Calu3 (cell line): ENCODE measurements at regions not wholly inside any gene's neighbourhood (a gene's known extent, or its start where the extent isn't known, plus 50 kb on each side); places are given as distances from the start of the nearest gene placed in this dataset.
A peak's percentile ranks its signal among the peaks of the same experiment; 100 is the strongest.

Experiments
- BruUV-seq: library from RNA; stranded (reverse); fragments of 400-500 nt; replicated peaks from 2 replicates; lab custom pipeline; 2021; lab: Mats Ljungman, UMichigan
- CTCF ChIA-PET: fragments of 300-600 bp; sonication (Branson Sonifier 250); formaldehyde crosslinking; loops from one replicate; lab custom pipeline; 2022; ENCODE audit warnings: antibody characterized with exemption; lab: Charles Lee
- DNase-seq: peaks from one replicate; pipeline ENCODE4 v3.0.0; 2022
- H3K27ac Mint-ChIP-seq: one replicate; pipeline ENCODE4 v1.8.0; 2022; ENCODE audit warnings: mixed read lengths; ENCODE audit not compliant: unreplicated experiment
- H3K27me3 Mint-ChIP-seq: one replicate; pipeline ENCODE4 v1.8.0; 2022; ENCODE audit warnings: mixed read lengths; ENCODE audit not compliant: unreplicated experiment
- H3K36me3 Mint-ChIP-seq: one replicate; pipeline ENCODE4 v1.8.0; 2022; ENCODE audit warnings: mild to moderate bottlenecking, moderate library complexity, mixed read lengths; ENCODE audit not compliant: insufficient read depth, unreplicated experiment
- H3K4me1 Mint-ChIP-seq: one replicate; pipeline ENCODE4 v1.8.0; 2022; ENCODE audit warnings: mild to moderate bottlenecking, low read depth, mixed read lengths; ENCODE audit not compliant: unreplicated experiment
- H3K4me3 Mint-ChIP-seq: one replicate; pipeline ENCODE4 v1.8.0; 2022; ENCODE audit warnings: mild to moderate bottlenecking, low read depth, moderate library complexity, mixed read lengths; ENCODE audit not compliant: unreplicated experiment
- H3K9me3 Mint-ChIP-seq: one replicate; pipeline ENCODE4 v1.8.0; 2022; ENCODE audit warnings: low read depth, mixed read lengths; ENCODE audit not compliant: unreplicated experiment
- CTCF ChIP-seq: fragments of 200-600 bp; IDR thresholded peaks from one replicate; pipeline ENCODE4 v1.8.0; 2022; ENCODE audit warnings: antibody characterized with exemption; ENCODE audit not compliant: unreplicated experiment
- intact Hi-C: fragments of 100-400 bp; cut with micrococcal nuclease; formaldehyde crosslinking; loops from one replicate; pipeline ENCODE4 v1.10.0; 2022; ENCODE audit not compliant: unreplicated experiment

DNA sequence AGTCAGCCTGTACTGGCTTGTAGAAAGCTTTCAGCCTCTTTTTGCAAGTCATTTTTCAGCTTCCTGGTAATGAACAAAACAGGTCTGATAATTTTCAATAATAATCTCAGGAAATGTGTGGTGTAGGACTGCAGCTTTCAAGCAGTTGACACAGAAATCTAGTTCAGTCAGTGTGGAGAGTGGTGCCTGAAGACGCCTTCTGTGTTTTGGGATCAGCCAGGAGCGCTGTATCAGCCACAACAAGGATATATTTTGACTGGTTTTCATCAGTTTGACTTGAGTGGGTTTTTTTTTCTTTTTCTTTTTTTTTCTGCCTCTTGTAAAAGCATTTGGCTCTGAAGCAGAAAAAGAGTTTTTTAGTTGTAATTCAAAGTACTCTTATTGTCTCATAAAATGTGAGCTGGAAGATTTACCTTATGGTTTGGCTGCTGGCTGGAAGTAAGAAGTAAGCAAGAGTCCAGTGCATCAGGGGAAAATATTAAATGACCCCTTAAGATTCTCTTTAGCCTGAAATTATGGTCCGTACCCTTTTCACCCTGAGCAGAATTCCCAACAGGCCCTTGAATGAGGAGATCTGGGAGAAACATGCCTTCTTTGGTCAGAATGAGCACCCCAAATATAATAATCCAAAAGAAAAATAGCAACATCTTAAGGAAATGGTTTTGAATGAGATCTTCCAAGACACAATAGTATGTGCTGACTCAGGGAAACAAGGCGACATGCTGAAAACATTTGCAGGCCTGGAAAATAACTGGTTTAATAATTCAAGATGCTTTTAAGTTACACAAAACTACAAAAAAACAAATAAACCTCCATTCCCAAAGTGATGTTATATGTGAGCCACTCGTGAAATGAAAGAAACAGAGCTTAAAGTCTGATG, 332.7 kb upstream of the ADAMTS9 start:
- no peaks in the 10 kb centered on the region for H3K9me3 Mint-ChIP-seq
- H3K27me3 Mint-ChIP-seq = no peaks in the 10 kb centered on the region
- no peak for TF ChIP-seq CTCF
- CTCF ChIA-PET = interaction anchor here (1.1 kb wide), 1 partner anchor 10 kb away, joined by 4 read pairs; no protein-coding TSS in a partner anchor
- no peak overlapping the region for H3K27ac Mint-ChIP-seq
- no peak overlapping the region for H3K4me3 Mint-ChIP-seq
- BruUV-seq = no TSS peak
- H3K4me1 Mint-ChIP-seq = peaks cover 17% of the 10 kb centered on the region
- DNase-seq = no peak
- no peaks in the 10 kb centered on the region for H3K36me3 Mint-ChIP-seq
- intact Hi-C loops = no loop called here

GRCh38 chr3:65019443-65020055, 331.7 kb upstream of the ADAMTS9 start:
- Mint-ChIP-seq H3K36me3 (no peaks in the 10 kb centered on the region), H3K27me3 (no peaks in the 10 kb centered on the region), H3K9me3 (no peaks in the 10 kb centered on the region), H3K27ac (no peak overlapping the region), H3K4me3 (peak overlapping the region; percentile 10), H3K4me1 (peaks cover 17% of the 10 kb centered on the region)
- no peak for TF ChIP-seq CTCF
- no TSS peak for BruUV-seq
- CTCF ChIA-PET = no interaction called here
- intact Hi-C loops = no loop called here
- no peak for DNase-seq

DNA sequence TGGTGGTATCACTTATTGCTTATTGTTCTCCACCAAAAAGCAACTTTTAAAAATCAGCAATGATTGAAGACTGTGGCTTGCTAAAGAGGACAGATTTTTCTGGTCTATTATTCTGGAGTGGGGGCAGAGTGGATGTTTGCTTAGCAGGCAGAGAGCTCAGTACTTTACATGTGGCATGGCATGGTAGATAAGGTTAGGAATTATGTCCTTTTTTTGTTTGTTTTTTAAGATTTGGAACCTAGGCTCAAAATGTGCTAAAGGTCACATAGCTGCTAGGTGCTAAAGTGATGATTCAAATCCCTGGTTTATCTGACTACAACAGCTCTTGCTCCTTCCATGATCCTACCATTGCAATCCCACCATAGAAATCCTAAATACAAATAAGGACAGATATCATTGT, 331.0 kb upstream of the ADAMTS9 start:
- H3K36me3 Mint-ChIP-seq = no peaks in the 10 kb centered on the region
- CTCF ChIA-PET = no interaction called here
- peaks cover under 1% of the 10 kb centered on the region for H3K9me3 Mint-ChIP-seq
- H3K4me1 Mint-ChIP-seq = peaks cover 17% of the 10 kb centered on the region
- H3K4me3 Mint-ChIP-seq = peak overlapping the region; percentile 10
- intact Hi-C loops = no loop called here
- no peak for DNase-seq
- TF ChIP-seq CTCF = no peak
- H3K27me3 Mint-ChIP-seq = no peaks in the 10 kb centered on the region
- no peak overlapping the region for H3K27ac Mint-ChIP-seq
- BruUV-seq = no TSS peak

GRCh38 chr3:65017359-65017758, 329.6 kb upstream of the ADAMTS9 start:
- no peaks in the 10 kb centered on the region for H3K36me3 Mint-ChIP-seq
- H3K27me3 Mint-ChIP-seq = no peaks in the 10 kb centered on the region
- intact Hi-C loops = no loop called here
- DNase-seq = no peak
- CTCF ChIA-PET = no interaction called here
- peaks cover 17% of the 10 kb centered on the region for H3K4me1 Mint-ChIP-seq
- BruUV-seq = no TSS peak
- TF ChIP-seq CTCF = no peak
- H3K9me3 Mint-ChIP-seq = peaks cover 2% of the 10 kb centered on the region
- no peak overlapping the region for H3K4me3 Mint-ChIP-seq
- no peak overlapping the region for H3K27ac Mint-ChIP-seq
